ENCODE measurements at regions not wholly inside any gene's neighbourhood (a gene's known extent, or its start where the extent isn't known, plus 50 kb on each side); places are given as distances from the start of the nearest gene placed in this dataset.
"Not testable (repeated sequence)": the region's sequence is repeated elsewhere in the genome, so short reads cannot be mapped to it uniquely, and the experiment has no call there.

DNA sequence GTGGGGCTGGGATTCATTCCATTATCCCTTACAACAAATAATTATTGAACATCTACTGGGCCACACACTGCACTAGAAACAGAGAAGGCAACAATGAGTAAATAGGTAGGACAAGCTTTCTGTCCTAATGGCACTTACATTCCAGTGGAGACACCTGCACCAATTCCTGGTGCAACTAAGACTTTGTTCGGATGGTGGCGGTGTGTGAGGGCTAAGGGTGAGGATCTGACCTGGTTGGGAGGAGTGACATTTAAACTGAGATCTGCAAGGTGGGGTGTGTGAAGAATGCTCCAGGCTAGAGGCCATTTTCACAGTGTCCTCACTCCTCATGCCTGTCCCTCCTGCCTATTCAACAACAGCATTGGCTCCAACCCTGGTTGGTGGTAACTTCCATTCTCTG is 510.0 kb downstream of the XYLT1 start:
- DNase-seq: no peak

DNA sequence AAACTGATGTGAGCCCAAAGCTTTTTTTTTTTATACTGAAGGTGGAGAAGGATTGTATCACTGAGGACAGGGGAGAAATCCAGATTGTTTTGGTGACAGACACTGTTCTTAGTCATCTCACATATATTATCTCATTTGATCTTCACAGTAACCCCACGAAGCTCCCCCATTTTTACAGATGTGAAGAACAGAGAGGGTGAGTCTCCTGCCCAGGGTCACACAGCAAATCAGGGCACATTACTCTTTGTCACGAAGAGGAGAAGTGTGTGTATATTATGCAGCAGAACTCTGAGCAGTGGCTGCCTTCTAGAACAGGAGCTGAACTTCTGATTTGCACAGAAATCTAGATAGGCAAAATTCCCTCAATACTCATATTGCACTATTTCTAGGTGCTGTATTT is 504.3 kb downstream of the XYLT1 start:
- no peak for DNase-seq

DNA sequence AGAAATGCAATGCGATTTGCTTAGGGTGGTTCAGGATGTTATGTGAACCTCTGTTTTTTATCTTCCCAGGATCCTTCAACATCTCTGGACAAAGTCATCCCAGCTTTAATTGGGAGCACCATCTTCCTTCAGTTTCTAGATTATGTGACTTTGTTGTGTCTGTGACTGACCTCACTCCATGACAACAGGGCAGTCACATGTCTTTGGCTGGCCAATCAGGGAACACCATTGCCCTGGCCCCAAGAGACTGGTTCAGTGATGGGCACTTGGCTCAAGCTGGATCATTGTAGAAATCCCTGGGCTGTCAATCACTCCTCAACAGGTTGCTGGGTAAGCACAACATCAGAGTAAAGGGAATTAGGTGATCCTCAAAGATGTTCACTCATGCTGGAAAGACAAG is 499.7 kb downstream of the XYLT1 start:
- DNase-seq: no peak

DNA sequence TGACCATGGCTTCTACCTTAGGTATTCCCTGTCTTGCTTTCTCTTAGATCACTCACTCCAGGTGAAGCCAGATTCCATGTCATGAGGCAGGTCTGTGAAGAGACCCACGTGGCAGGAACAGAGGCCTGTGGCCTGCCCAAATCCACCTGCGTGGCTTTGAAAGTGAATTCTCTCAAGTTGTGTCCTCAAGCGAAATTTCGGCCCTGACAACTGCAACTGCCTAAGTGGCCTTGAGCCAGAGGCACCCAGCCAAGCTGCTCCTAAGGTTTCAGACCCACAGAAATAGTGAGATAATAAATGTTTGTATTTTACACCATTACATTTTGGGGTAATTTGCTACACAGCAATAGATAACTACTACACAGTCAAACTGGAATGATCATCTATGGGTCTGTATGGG is 497.9 kb downstream of the XYLT1 start:
- DNase-seq: no peak

DNA sequence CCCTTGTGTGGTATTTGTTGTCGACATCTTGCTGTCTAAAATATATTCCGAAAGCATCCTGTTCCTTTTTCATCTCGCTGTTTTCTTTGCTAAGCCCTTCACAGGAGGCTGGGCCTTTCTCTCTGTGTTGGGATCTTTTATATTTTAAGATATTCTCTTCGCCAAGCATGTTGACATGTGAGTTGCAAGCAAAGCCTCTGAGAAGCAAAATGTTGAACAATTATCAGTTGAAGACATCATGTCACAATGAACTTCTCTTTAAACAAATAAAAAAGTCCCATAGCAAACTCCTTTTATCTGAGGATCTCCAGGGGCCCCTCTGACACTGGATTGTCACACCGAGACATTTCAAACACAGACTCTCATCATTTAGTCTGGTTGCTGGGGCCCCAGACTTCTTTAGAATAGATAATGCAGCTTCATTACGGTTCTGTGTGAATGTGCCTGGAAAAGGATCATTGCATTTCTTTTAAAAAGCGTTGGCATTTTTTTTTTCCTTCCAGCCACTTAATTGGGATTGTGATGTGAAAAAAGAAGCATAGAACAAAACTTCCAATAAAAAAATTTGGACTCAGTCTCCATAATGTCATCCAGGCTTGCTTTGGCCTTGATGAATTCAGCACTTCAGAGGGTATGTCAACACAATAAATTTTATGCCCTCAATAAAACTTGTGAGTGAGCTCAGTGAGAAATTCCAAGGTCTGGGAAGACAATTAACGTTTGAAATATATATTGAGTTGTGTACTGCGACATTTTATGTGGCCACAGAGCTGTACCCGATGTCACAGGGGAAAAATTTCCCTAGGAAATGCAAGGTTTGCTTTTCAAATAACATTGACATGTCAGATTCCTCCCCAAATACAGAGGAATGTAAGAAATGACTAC is 496.8 kb downstream of the XYLT1 start:
- DNase-seq: no peak

DNA sequence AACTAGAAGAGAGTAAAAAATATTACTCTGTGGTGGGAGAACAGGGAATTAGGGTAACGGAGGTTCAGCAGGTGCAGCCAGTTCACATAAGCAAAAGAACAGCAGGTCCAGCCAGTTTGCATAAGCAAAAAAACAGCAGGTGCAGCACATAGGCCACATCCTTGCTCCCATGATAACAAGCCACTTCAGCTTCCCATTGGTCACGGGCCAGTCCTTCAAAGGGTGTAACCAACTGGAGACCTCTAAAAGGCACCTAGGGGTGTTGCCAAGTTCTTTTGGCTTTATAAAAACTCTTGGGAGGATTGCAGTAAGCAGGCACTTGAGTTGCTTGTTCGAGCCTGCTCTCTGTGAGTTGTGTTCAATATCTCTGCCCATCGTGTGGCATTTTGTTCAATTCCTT is 488.1 kb downstream of the XYLT1 start:
- no peak for DNase-seq

DNA sequence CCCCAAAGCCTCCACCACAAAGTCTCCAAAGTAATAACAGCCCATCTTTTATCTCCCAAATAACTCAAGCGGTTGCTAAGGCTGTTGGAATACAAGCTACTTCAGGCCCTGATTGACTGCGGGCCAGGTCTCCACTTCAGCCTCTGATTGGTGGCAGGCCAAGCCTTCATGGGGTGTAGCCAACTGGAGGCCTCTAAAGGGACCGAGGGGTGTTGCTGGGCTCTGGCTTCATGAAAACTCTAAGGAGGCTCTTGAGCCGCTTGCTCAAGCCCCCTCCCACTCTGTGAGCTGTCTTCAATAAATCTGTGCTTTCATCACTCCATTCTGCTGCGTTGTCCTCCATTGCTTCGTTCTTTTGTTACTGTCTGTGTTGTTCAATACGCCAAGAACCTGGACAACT is 487.2 kb downstream of the XYLT1 start:
- DNase-seq: no peak

DNA sequence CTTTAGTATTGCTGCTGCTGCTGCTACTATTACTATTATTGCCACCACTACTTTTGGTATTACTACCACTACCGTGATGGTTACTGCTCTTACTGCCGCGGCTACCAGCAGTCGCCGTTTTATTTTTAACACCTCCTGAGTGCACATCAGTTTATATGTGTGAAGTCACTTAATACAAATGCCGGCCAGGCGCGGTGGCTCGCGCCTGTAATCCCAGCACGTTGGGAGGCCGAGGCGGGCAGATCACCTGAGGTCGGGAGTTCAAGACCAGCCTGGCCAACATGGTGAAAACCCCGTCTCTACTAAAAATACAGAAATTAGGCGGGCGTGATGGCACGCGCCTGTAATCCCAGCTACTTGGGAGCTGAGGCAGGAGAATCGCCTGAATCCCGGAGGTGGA is 486.7 kb downstream of the XYLT1 start:
- DNase-seq: not testable (repeated sequence)

DNA sequence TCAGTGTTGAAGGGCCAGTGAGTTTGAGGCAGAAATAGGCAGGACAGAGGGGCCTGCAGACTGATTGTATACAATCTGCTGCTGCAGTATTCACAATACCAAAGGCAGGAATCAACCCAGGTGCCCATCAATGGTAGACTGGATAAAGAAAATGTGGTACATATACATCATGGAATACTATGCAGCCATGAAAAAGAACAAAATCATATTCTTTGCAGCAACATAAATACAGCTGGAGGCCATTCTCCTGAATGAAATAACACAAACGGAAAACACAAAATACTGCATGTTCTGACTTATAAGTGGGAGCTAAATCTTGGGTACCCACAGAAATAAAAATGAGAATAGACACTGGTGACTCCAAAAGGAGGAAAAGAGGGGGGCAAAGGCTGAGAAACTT is 485.1 kb downstream of the XYLT1 start:
- DNase-seq: no peak

DNA sequence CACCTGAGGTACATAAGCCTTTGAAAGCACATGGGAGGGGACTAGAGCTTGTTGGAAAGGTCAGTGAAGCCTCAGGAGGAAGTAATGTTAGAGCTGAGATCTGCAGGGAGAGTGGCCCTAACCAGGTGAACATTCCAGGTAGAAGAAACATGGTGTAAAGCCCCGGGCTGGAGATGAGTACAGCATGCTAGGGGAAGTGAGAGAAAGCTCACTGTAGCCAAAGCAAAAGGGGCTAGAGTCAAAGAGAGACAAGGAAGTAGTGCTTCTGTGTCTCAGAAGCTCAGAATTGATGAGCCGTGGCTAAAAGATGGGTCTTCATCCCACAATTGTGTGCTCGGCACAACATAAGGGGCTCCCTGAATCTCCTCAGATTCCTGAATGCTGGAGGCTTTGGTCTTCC is 481.8 kb downstream of the XYLT1 start:
- no peak for DNase-seq

DNA sequence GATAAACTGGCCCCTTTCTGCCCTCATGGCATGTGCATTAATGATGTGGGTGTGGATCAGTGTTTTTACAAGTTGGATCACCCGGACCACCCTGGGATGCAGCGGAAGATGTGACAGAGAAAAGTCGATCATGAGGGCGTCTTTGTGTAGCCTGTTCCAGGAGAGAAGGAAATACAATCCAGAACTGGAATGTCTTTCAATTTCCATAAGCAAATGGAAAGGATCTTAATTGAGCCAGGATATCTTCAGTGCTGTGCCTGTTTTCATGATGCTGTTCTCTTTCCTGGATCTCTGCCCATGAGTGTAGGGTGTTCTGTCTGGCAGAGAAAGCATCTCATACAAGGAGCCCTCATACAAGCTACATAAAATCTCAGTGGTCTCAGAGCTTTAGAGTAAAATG is 481.4 kb downstream of the XYLT1 start:
- DNase-seq: no peak

DNA sequence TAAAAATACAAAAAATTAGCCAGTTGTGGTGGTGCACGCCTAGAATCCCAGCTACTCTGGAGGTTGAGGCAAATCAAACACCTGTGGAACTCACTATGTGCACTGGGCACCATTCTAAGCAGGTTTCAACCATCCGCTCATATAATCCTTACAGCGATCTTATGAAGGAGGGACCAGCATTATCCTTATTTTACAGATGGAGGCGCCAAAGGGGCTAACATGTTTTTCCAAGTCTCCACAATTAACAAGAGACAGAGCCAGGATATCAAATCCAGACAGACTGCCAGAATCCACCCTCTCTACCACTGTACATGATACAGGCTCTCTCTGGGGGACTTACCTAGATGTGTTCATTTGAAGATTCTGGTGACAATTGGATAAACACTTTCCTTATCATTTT is 479.0 kb downstream of the XYLT1 start:
- no peak for DNase-seq

DNA sequence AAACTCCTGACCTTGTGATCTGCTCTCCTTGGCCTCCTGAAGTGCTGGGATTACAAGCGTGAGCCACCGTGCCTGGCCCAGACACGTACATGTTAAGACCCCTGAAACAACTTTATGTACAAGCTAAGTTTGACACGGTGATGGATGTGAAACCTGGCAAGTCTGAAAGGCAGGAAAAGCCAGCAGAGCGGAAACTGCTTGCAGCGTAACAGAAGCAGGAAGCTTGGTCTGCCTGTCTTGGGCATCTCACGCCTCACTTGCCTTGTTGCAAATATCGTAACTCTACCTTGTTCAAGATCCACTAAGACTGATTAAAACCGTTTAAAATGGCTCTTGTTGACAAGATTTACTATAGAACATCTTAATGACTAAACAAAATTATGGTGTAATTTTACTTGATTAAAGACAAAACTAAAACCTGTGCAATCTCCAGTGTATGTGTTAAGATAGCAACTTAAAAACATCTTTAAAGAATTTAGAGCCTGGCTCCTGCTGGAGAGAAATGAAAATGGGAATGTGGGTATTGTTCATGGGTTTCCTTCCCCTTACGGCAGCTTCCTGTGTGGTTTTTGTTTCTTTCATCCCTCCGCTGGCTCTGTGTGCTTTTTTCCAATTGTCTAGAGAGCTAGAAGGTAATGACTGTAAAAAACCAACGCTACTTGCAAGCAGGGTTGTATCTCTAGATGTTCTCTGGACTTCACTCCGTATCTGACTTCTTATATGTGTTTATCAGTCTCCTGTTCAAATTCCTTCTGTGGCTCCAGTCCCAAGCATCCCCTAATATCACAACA is 477.6 kb downstream of the XYLT1 start:
- DNase-seq: no peak

DNA sequence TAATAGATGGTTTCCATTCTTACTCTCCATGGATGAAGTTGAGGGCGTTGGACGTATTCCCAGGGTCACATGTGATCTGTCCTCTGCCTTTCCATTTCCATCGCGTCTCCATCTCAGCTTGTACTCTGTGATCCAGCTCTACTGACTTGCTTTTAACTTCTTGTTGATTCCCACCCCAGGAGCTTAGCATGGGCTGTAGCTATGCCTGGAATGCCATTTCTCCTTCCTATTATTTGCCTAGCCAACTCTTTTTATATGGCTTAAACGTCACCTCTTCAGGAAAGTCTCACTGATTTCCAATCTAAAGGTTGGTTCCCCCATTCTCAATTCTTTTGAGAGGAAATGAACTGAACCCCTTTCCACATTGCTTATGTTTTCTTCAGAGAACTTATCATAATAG is 475.9 kb downstream of the XYLT1 start:
- no peak for DNase-seq

DNA sequence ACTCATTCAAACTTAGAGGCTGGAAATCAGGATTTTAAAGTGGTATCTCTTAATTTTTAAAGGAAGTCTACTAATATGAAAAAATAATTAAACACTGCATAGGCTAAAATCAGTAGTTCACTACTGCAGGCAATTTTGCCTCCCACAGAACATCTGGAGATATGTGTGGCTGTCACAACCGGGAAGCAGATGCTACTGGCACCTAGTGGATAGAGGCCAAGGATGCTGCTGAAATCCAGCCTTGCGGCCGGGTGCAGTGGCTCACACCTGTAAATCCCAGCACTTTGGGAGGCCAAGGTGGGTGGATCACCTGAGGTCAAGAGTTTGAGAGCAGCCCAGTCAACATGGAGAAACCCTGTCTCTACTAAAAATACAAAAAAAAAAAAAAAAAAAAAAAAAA is 473.9 kb downstream of the XYLT1 start:
- no peak for DNase-seq

DNA sequence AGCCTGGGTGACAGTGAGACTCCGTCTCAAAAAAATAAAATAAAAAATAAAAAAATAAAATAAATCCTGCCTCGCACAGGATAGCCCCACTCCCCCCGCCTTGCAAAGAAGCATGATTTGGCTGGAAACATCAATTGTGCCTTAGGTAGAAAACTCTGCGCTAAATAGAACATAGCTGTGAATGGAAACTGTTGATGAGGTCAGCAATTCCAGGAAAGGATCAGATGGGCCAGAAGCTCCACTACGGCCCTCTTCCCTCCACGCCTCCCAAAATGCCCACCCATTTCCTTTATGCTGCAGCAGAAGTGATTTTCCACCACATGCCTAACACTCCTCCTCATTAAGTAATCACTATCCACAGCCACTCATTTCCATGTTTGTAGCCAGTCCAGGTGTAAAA is 473.4 kb downstream of the XYLT1 start:
- DNase-seq: no peak

DNA sequence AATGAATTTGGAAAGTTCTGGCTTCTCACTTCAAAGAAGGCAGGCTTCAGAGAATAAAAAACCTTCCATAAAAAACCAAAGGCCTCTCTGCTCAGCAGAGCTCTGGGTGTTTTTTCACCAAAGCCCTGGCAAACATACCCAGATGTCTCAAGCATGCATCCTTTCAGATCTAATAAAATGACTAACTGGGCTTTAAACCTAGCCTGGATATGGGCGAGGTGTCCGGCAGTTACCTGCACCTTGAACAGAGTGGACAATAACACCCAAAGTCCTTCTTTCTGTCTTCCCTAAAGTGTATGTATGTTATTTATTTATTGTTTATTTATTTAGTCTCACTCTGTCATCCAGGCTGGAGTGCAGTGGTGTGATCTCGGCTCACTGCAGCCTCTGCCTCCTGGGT is 469.3 kb downstream of the XYLT1 start:
- DNase-seq: no peak

DNA sequence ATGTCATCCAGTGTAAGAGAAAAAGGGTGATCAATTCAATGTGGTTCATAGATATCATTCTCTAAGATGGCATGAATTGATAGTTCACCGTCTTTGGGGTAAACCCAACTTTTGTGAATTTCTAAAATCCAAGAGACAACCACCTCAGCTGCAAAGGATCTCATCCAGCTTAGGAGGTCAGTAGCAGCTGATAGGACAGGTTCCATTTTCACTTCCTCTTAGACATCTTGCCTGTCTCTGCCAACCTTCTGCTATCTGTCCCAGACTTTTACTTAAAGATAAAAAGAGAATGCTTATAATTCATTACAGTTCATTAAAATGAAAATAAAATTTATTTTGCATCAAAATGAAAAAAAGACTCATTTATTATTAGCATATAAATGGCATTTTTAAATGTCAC is 468.2 kb downstream of the XYLT1 start:
- no peak for DNase-seq

DNA sequence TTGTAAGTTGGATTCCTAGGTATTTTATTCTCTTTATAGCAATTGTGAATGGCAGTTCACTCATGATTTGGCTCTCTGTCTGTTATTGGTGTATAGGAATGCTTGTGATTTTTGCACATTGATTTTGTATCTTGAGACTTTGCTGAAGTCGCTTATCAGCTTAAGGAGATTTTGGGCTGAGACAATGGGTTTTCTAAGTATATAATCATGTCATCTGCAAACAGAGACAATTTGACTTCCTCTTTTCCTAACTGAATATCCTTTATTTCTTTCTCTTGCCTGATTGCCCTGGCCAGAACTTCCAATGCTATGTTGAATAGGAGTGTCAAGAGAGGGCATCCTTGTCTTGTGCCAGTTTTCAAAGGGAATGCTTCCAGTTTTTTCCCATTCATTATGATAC is 464.8 kb downstream of the XYLT1 start:
- DNase-seq: not testable (repeated sequence)

DNA sequence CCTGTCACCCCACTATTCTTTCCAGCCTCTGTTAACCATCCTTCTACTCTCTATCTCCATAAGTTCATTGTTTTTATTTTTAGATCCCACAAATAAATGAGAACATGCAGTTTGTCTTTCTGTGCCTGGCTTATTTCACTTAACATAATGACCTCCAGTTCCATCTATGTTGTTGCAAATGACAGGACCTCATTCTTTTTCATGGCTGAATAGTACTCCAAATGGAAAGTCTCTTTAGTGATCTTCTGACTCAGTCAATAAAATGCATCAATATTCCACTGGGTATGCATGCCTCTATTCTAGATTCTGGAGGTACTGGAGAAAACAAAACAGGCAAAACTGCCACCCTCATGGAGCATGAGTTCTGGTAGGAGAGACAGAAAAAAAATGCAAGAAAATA is 459.0 kb downstream of the XYLT1 start:
- DNase-seq: no peak

DNA sequence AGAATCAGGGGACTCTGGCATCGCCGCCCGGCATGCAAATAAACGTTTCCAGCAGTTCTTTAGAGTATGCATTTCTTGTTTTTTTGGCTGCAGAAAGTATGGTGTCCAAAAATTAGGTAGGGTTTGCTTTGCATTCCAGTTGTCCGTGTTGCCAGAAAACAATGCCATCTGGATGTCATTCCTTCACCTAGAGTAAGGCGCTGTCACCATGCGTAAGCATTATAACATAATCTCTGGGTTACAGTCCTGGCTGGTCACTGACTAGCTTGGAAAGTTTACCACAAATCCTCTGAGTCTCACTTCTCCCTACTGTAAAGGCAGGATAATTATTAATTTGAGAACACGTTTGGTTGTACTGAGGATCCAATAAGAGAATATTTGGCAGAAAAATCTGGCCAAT is 457.7 kb downstream of the XYLT1 start:
- DNase-seq: no peak

DNA sequence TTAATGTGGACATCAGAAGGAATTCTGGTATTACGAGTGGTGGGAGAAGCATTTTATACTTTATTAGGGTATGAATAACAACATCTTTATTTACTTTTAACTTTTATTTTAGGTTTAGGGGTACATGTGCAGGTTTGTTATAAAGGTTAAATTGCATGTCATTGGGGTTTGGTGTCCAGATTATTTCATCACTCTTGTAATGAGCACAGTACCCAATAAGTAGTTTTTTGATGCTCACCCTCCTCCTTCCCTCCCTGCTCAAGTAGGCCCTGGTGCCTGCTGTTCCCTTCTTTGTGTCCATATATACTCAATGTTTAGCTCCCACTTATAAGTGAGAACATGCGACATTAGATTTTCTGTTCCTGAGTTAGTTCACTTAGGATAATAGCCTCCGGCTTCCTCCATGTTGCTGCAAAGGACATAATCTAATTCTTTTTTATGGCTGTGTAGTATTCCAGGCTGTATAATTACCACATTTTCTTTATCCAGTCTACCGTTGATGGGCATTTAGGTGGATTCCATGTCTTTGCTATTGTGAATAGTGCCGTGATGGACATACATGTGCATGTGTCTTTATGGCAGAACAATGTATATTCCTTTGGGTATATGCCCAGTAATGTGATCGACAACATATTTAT is 456.2 kb downstream of the XYLT1 start:
- DNase-seq: no peak

DNA sequence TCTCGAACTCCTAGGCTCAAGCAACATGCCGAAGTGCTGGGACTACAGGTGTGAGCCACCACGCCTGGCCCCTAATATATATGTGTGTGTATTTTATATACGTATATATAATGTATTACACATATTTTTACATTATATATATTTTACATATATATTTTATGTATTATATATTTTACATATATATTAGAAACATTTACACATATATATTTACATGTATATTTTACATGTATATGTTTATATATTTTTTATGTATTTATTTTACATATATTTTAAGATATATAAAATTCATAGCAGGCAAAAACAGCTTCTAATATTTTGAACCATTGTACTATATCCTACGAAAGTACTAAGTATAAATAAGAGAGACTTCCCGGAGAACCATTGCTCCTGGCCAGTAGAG is 455.1 kb downstream of the XYLT1 start:
- no peak for DNase-seq

DNA sequence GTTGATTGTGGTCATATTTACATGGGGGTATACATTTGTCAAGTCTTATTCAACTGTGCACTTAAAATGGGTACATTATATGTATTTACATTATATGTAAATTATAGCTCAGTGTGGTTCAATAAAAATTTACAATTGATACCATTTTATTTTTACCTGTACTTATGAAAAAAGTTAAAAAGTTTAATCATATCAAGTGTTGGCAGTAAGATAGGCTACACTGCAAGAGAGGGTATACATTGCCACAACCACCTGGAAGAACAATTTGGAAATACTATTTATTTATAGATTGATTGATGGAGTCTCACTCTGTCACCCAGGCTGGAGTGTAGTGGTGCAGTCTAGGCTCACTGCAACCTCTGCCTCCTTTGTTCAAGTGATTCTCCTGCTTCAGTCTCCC is 453.3 kb downstream of the XYLT1 start:
- no peak for DNase-seq
